DND-41 (cell line): ENCODE measurements at regions not wholly inside any gene's neighbourhood (a gene's known extent, or its start where the extent isn't known, plus 50 kb on each side); places are given as distances from the start of the nearest gene placed in this dataset.

Experiments
- ATAC-seq: fragments of 200-7000 bp; cut with Tn5 transposase; 3 replicates; pipeline ENCODE4 v1.9.1; 2021; ENCODE audit warnings: low read depth; ENCODE audit not compliant: insufficient read depth
- DNase-seq: peaks from one replicate; pipeline ENCODE4 v3.0.0-alpha.2; 2020
- H2AFZ ChIP-seq: 2 replicates; pipeline ENCODE4 v1.6.0; 2012; ENCODE audit warnings: low read depth, low read length
- H3K27ac ChIP-seq: 2 replicates; pipeline ENCODE4 v1.5.1; 2012; ENCODE audit warnings: low read length, inconsistent platforms
- H3K27me3 ChIP-seq: fragments of 200-600 bp; sonication (generic); 2 replicates; pipeline ENCODE4 v1.6.0; 2012; ENCODE audit warnings: low read length, mild to moderate bottlenecking, inconsistent platforms; ENCODE audit not compliant: insufficient read depth, poor library complexity
- H3K36me3 ChIP-seq: 2 replicates; pipeline ENCODE4 v1.5.1; 2012; ENCODE audit warnings: low read length, inconsistent platforms; ENCODE audit not compliant: insufficient read depth
- H3K4me1 ChIP-seq: 2 replicates; pipeline ENCODE4 v1.5.1; 2012; ENCODE audit warnings: mild to moderate bottlenecking, low read length; ENCODE audit not compliant: insufficient read depth
- H3K4me2 ChIP-seq: 2 replicates; pipeline ENCODE4 v1.6.0; 2012; ENCODE audit warnings: mild to moderate bottlenecking, moderate library complexity, low read length, inconsistent platforms; ENCODE audit not compliant: insufficient read depth
- H3K4me3 ChIP-seq, 2 experiments: fragments of 200-600 bp in 1 of 2; shearing (Covaris generic) in 1 of 2; 2 replicates each; pipeline ENCODE4 v1.5.1; 2012 to 2016; ENCODE audit warnings: inconsistent platforms in 2 of 2, low read length in 2 of 2, mild to moderate bottlenecking in 2 of 2, low read depth in 1 of 2, moderate library complexity in 1 of 2
- H3K79me2 ChIP-seq: 2 replicates; pipeline ENCODE4 v1.6.0; 2012; ENCODE audit warnings: low read length, inconsistent platforms; ENCODE audit not compliant: insufficient read depth
- H3K9ac ChIP-seq: 2 replicates; pipeline ENCODE4 v1.6.0; 2012; ENCODE audit warnings: low read depth, mild to moderate bottlenecking, inconsistent platforms, low read length, moderate library complexity
- H3K9me3 ChIP-seq: 2 replicates; pipeline ENCODE4 v1.5.1; 2012; ENCODE audit warnings: low read length, moderate library complexity, mild to moderate bottlenecking, inconsistent platforms; ENCODE audit not compliant: insufficient read depth, severe bottlenecking
- H4K20me1 ChIP-seq: 2 replicates; pipeline ENCODE4 v1.6.0; 2012; ENCODE audit warnings: low read length; ENCODE audit not compliant: insufficient read depth
- EZH2 ChIP-seq: IDR thresholded peaks from 3 replicates; pipeline ENCODE4 v1.6.1; 2012; ENCODE audit warnings: borderline replicate concordance, low read depth, mild to moderate bottlenecking, moderate library complexity, low read length, inconsistent platforms; ENCODE audit not compliant: severe bottlenecking
- TF ChIP-seq, protein P1 (sequence below): IDR thresholded peaks from 2 replicates; pipeline ENCODE4 v1.5.1; 2012; ENCODE audit warnings: borderline replicate concordance, low read length, moderate library complexity, mild to moderate bottlenecking; ENCODE audit not compliant: poor library complexity, severe bottlenecking; ENCODE audit errors: extremely low read depth

DNA sequence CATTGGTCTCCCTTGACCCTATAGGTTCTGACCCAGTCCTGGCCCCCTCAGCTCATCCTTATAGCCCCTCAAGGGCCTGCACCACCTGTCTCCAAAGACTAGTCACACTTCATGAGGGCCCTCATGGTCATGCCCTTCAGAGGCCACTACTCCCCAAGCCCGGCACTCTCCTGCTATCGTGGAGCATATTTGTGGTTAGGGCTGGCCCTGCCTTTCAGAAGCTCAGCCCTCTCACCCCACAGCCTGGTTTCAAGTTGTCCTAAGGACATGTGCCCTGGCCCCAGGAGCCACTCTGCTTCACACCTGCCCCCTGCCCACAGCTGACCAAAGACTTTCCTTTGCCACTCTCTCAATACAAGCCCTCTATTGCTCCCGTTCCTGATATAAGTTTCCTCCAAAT lies 60.3 kb upstream of the LBX1 start:
- Histone ChIP-seq H3K4me2 (no peak overlapping the region), H3K4me1 (peaks cover 4% of the 10 kb centered on the region), H3K9me3 (no peaks in the 10 kb centered on the region), H3K79me2 (no peaks in the 10 kb centered on the region), H3K9ac (no peak overlapping the region), H4K20me1 (no peaks in the 10 kb centered on the region), H3K27me3 (peaks cover 16% of the 10 kb centered on the region), H3K27ac (no peak overlapping the region), H2AFZ (no peak overlapping the region), H3K4me3 (no peak overlapping the region), H3K36me3 (no peaks in the 10 kb centered on the region)
- no peak for ATAC-seq
- TF ChIP-seq, protein P1, sequence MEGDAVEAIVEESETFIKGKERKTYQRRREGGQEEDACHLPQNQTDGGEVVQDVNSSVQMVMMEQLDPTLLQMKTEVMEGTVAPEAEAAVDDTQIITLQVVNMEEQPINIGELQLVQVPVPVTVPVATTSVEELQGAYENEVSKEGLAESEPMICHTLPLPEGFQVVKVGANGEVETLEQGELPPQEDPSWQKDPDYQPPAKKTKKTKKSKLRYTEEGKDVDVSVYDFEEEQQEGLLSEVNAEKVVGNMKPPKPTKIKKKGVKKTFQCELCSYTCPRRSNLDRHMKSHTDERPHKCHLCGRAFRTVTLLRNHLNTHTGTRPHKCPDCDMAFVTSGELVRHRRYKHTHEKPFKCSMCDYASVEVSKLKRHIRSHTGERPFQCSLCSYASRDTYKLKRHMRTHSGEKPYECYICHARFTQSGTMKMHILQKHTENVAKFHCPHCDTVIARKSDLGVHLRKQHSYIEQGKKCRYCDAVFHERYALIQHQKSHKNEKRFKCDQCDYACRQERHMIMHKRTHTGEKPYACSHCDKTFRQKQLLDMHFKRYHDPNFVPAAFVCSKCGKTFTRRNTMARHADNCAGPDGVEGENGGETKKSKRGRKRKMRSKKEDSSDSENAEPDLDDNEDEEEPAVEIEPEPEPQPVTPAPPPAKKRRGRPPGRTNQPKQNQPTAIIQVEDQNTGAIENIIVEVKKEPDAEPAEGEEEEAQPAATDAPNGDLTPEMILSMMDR, result no peak
- TF ChIP-seq EZH2, result no peak
- no peak for DNase-seq

DNA sequence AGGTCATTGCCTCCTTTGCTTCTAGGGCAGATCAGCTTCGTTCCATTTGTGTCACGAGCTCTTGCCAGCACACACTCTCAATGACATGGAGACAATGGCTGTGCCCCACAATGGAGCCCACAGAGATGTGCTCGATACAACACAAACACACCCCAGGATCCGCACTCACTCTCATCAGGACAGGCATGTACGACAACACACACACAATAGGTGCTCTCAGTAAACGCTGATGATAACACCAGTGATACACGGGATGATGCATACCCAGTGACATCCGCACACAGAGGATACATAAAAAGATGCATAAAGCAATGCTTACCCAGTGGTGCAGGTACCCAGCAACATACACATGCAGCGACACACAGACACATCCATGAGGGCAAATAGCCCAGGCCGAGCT lies 61.2 kb upstream of the LBX1 start:
- Histone ChIP-seq H3K4me3 (no peak overlapping the region), H3K36me3 (no peaks in the 10 kb centered on the region), H3K27ac (no peak overlapping the region), H3K4me2 (no peak overlapping the region), H3K9me3 (no peaks in the 10 kb centered on the region), H3K79me2 (no peaks in the 10 kb centered on the region), H3K9ac (no peak overlapping the region), H3K27me3 (peaks cover 15% of the 10 kb centered on the region), H3K4me1 (peaks cover 3% of the 10 kb centered on the region), H2AFZ (no peak overlapping the region), H4K20me1 (no peaks in the 10 kb centered on the region)
- DNase-seq, result no peak
- TF ChIP-seq, protein P1, result no peak
- no peak for ATAC-seq

DNA sequence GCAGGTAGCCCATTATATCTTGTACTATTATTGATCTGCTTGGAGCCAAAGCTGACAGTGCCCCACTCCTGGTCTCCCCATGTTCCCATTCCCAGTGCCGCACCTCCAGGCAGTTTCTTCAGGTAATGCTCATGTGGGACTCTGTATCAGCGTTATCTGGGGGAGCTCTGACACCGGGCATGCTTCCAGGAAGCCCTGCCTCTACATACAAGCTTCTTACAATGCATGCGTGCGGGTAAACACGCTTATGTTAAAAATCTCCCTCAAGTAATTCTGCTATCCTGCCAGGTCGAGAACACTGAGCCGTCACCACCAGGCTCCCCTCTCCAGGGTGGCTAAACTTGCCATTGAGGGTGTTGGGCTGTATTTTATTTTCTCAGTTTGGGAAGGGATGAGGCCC lies 61.6 kb upstream of the LBX1 start:
- H3K4me2 ChIP-seq, result no peak overlapping the region
- no peak overlapping the region for H3K27ac ChIP-seq
- no peaks in the 10 kb centered on the region for H3K79me2 ChIP-seq
- H3K36me3 ChIP-seq, result no peaks in the 10 kb centered on the region
- no peak overlapping the region for H3K9ac ChIP-seq
- H3K27me3 ChIP-seq, result peaks cover 15% of the 10 kb centered on the region
- no peak for ATAC-seq
- no peaks in the 10 kb centered on the region for H3K4me1 ChIP-seq
- no peak overlapping the region for H3K4me3 ChIP-seq
- DNase-seq, result no peak
- H4K20me1 ChIP-seq, result no peaks in the 10 kb centered on the region
- no peak for TF ChIP-seq EZH2
- TF ChIP-seq, protein P1, result no peak
- H3K9me3 ChIP-seq, result no peaks in the 10 kb centered on the region
- no peak overlapping the region for H2AFZ ChIP-seq

DNA sequence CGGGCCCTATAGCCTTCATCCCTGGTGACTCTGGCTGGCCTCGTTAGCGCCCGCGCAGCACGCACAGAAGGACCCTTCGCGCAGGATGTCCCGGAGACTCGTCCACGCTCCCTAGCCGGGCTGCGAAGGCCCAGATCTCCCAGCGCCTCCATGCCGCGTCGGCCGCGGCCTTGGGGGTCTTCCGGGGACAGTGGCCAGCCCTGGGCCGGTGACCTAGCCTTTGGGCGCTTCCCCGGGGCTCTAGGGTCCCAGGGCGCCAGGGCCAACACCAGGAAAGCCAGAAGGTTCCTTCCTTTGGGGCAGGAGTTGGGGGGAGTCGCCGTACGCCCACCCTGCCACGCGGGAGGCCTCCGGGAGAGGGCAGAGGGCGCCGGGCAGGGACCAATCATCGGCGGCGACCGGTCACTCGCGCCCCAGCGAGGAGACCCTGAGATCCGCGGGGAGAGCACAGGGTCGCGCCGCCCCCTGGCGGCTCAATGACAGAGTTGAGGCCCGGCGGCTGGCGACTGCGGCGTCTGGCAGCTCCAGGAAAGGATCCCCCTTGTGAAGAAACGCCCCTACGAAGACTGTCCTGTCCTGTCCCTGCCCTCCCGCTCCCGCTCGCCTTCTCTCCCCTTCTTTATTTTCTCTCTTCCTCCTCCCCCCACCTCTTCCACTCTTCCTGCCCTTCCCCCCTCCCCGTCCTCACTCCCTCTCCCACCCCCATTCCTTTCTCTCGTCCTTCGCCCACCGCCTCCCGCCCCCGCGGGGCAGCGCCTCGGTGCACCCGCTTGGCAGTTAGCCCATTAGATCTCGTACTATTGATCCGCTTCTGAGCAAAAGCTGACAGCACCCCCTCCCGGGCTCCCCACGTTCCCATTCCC lies 62.3 kb upstream of the LBX1 start:
- Histone ChIP-seq H3K4me3 (no peak overlapping the region), H2AFZ (no peak overlapping the region)
- TF ChIP-seq, protein P1, result no peak
- TF ChIP-seq EZH2, result no peak

More for the DNA sequence above, 62.3 kb upstream of the LBX1 start:
- H3K4me1 ChIP-seq, result no peaks in the 10 kb centered on the region
- H4K20me1 ChIP-seq, result no peaks in the 10 kb centered on the region
- ATAC-seq (no peak), DNase-seq (no peak)
- H3K79me2 ChIP-seq, result no peaks in the 10 kb centered on the region
- no peak overlapping the region for H3K9ac ChIP-seq
- H3K27ac ChIP-seq, result no peak overlapping the region
- H3K4me2 ChIP-seq, result no peak overlapping the region
- H3K9me3 ChIP-seq, result no peaks in the 10 kb centered on the region
- H3K27me3 ChIP-seq, result peaks cover 10% of the 10 kb centered on the region
- no peaks in the 10 kb centered on the region for H3K36me3 ChIP-seq
